B cell (primary cell): ENCODE measurements at regions not wholly inside any gene's neighbourhood (a gene's known extent, or its start where the extent isn't known, plus 50 kb on each side); places are given as distances from the start of the nearest gene placed in this dataset.

Experiments
- ATAC-seq: fragments of 200-7000 bp; cut with Tn5 transposase; one replicate; pipeline ENCODE4 v1.10.0; 2021; ENCODE audit warnings: low read depth, mild to moderate bottlenecking, moderate number of reproducible peaks, moderate library complexity
- CTCF ChIA-PET: fragments of 350-600 bp; sonication (Branson Sonifier 250); formaldehyde crosslinking; loops from one replicate; lab custom pipeline; 2021; ENCODE audit warnings: antibody characterized with exemption, inconsistent platforms; lab: Charles Lee
- POLR2A ChIA-PET: fragments of 350-600 bp; sonication (Branson Sonifier 250); formaldehyde crosslinking; loops from one replicate; lab custom pipeline; 2021; ENCODE audit warnings: antibody characterized with exemption; lab: Charles Lee
- DNase-seq: peaks from one replicate; pipeline ENCODE4 v3.0.0; 2013
- H2AFZ ChIP-seq: 2 replicates; pipeline ENCODE4 v1.6.1; 2012; ENCODE audit warnings: mild to moderate bottlenecking, low read depth, low read length; ENCODE audit not compliant: insufficient read depth, poor library complexity, severe bottlenecking
- H3K27ac ChIP-seq, 2 donors: 1 replicate in 1 of 2; 2 replicates in 1 of 2; pipeline ENCODE4 v1.5.1; 2012 to 2013; ENCODE audit warnings: low read length in 2 of 2, mild to moderate bottlenecking in 2 of 2, moderate library complexity in 1 of 2
- H3K27me3 ChIP-seq, 4 experiments: fragments of 200-600 bp in 1 of 4; sonication (generic) in 1 of 4; replicated peaks in 1 of 4; 1 replicate in 2 of 4; 2 replicates in 2 of 4; pipeline versions ENCODE4 v1.6.1 to v1.7.0; 2013 to 2016; ENCODE audit warnings: low read length in 3 of 4, mild to moderate bottlenecking in 2 of 4, mixed read lengths in 1 of 4, moderate library complexity in 1 of 4; ENCODE audit not compliant: insufficient read depth in 4 of 4, control insufficient read depth in 3 of 4; ENCODE audit errors: control extremely low read depth in 1 of 4
- H3K36me3 ChIP-seq, 2 experiments: replicated peaks in 1 of 2; 1 replicate in 1 of 2; 2 replicates in 1 of 2; pipeline versions ENCODE4 v1.6.1 to v1.7.1; 2013; ENCODE audit warnings: low read length in 1 of 2; ENCODE audit not compliant: insufficient read depth in 2 of 2, control insufficient read depth in 1 of 2; ENCODE audit errors: control extremely low read depth in 1 of 2, extremely low read depth in 1 of 2
- H3K4me1 ChIP-seq, 2 donors: fragments of 200-600 bp in 1 of 2; sonication (generic) in 1 of 2; 1 replicate in 1 of 2; 2 replicates in 1 of 2; pipeline versions ENCODE4 v1.5.1 to v1.6.1; 2013 to 2017; ENCODE audit warnings: low read length in 2 of 2; ENCODE audit not compliant: control insufficient read depth in 2 of 2, insufficient read depth in 2 of 2
- H3K4me2 ChIP-seq: replicated peaks from 2 replicates; pipeline ENCODE3; 2012; ENCODE audit warnings: mild to moderate bottlenecking, low read depth, low read length; ENCODE audit not compliant: poor library complexity, severe bottlenecking
- H3K4me3 ChIP-seq, 5 experiments: fragments of 200-600 bp in 1 of 5; sonication (generic) in 1 of 5; 1 replicate in 3 of 5; 2 replicates in 2 of 5; pipeline versions ENCODE4 v1.5.1 to v1.7.0; 2011 to 2016; ENCODE audit warnings: low read length in 4 of 5, mild to moderate bottlenecking in 4 of 5, low read depth in 2 of 5, control low read depth in 1 of 5, moderate library complexity in 1 of 5; ENCODE audit not compliant: insufficient read depth in 1 of 5; ENCODE audit errors: control extremely low read depth in 1 of 5, extremely low read depth in 1 of 5
- H3K79me2 ChIP-seq: fragments of 200-600 bp; sonication (generic); one replicate; pipeline ENCODE4 v1.6.0; 2016; ENCODE audit warnings: low read length; ENCODE audit not compliant: control insufficient read depth, insufficient read depth
- H3K9ac ChIP-seq: fragments of 200-600 bp; sonication (generic); 2 replicates; pipeline ENCODE4 v1.6.1; 2017; ENCODE audit warnings: mild to moderate bottlenecking, low read length, moderate library complexity
- H3K9me3 ChIP-seq, 3 donors: one replicate each; pipeline versions ENCODE4 v1.6.1 to v1.7.1; 2013; ENCODE audit warnings: low read length in 2 of 3; ENCODE audit not compliant: control insufficient read depth in 2 of 3, insufficient read depth in 1 of 3; ENCODE audit errors: control extremely low read depth in 1 of 3
- H4K20me1 ChIP-seq: 2 replicates; pipeline ENCODE4 v1.6.0; 2012; ENCODE audit warnings: mild to moderate bottlenecking, low read length; ENCODE audit not compliant: insufficient read depth, control insufficient read depth, poor library complexity, severe bottlenecking
- H3K27ac Mint-ChIP-seq: one replicate; pipeline ENCODE4 v1.8.0; 2021; ENCODE audit warnings: mixed read lengths
- H3K27me3 Mint-ChIP-seq: one replicate; pipeline ENCODE4 v1.8.0; 2021; ENCODE audit warnings: mixed read lengths
- H3K4me1 Mint-ChIP-seq: one replicate; pipeline ENCODE4 v1.8.0; 2021; ENCODE audit warnings: mixed read lengths
- H3K4me3 Mint-ChIP-seq: one replicate; pipeline ENCODE4 v1.8.0; 2021; ENCODE audit warnings: mixed read lengths
- H3K9me3 Mint-ChIP-seq: one replicate; pipeline ENCODE4 v1.8.0; 2022; ENCODE audit warnings: mixed read lengths; ENCODE audit not compliant: insufficient read depth
- CTCF ChIP-seq: fragments of 200-600 bp; IDR thresholded peaks from one replicate; pipeline ENCODE4 v1.8.0; 2022; ENCODE audit warnings: antibody characterized with exemption, mild to moderate bottlenecking
- EZH2 ChIP-seq: IDR thresholded peaks from 2 replicates; pipeline ENCODE4 v1.6.1; 2012; ENCODE audit warnings: borderline replicate concordance, low read depth, mild to moderate bottlenecking, moderate library complexity, low read length; ENCODE audit not compliant: insufficient read depth, poor library complexity, severe bottlenecking
- WGBS: methylation state at CpG from one replicate; pipeline ENCODE4 v1.1.5; 2013; ENCODE audit warnings: missing lambda C conversion rate; ENCODE audit not compliant: insufficient coverage; 5-methylcytosine and 5-hydroxymethylcytosine counted together
- intact Hi-C: fragments of 100-400 bp; cut with micrococcal nuclease; formaldehyde crosslinking; loops from one replicate; pipeline ENCODE4 v1.10.0; 2022

- H3K9me3 Mint-ChIP-seq: no peaks in the 10 kb centered on the region
- WGBS: 94% methylated on average over 5 of the region's 5 CpGs
- CTCF ChIA-PET: no interaction called here
These were observed 424.9 kb upstream of the IRX4 start for GRCh38 chr5:2307631-2308030.

GRCh38 chr5:2306711-2307110, 424.0 kb upstream of the IRX4 start:
- WGBS: 82% methylated on average over 3 of the region's 6 CpGs
- no peaks in the 10 kb centered on the region for H3K27me3 Mint-ChIP-seq

More at GRCh38 chr5:2307631-2308030, 424.9 kb upstream of the IRX4 start:
- H3K27me3 ChIP-seq: no peaks in the 10 kb centered on the region
- no peaks in the 10 kb centered on the region for H3K79me2 ChIP-seq
- H4K20me1 ChIP-seq: no peaks in the 10 kb centered on the region
- H3K9me3 ChIP-seq: peaks cover 0 to 11% (median 0%) of the 10 kb centered on the region in 3 donors
- H3K9ac ChIP-seq: no peak overlapping the region
- no peaks in the 10 kb centered on the region for H3K4me1 Mint-ChIP-seq
- POLR2A ChIA-PET: no interaction called here
- H3K36me3 ChIP-seq: no peaks in the 10 kb centered on the region
- no peaks in the 10 kb centered on the region for H3K27me3 Mint-ChIP-seq
- H3K4me3 ChIP-seq: no peak overlapping the region
- no peak overlapping the region for H3K4me2 ChIP-seq
- intact Hi-C loops: no loop called here
- no peak for DNase-seq
- H3K4me1 ChIP-seq: no peaks in the 10 kb centered on the region
- H3K27ac Mint-ChIP-seq: no peak overlapping the region
- H2AFZ ChIP-seq: no peak overlapping the region
- ATAC-seq: no peak
- H3K27ac ChIP-seq: no peak overlapping the region
- no peak overlapping the region for H3K4me3 Mint-ChIP-seq
- TF ChIP-seq CTCF: no peak
- TF ChIP-seq EZH2: no peak

More at GRCh38 chr5:2306711-2307110, 424.0 kb upstream of the IRX4 start:
- Mint-ChIP-seq H3K4me3 (no peak overlapping the region), H3K4me1 (no peaks in the 10 kb centered on the region), H3K27ac (no peak overlapping the region), H3K9me3 (no peaks in the 10 kb centered on the region)
- H3K27ac ChIP-seq: no peak overlapping the region
- no peaks in the 10 kb centered on the region for H3K4me1 ChIP-seq
- no peaks in the 10 kb centered on the region for H3K27me3 ChIP-seq
- no peak for DNase-seq
- intact Hi-C loops: no loop called here
- CTCF ChIA-PET: no interaction called here
- no peaks in the 10 kb centered on the region for H3K79me2 ChIP-seq
- H3K4me3 ChIP-seq: no peak overlapping the region
- H2AFZ ChIP-seq: no peak overlapping the region
- no peak overlapping the region for H3K4me2 ChIP-seq
- no peaks in the 10 kb centered on the region for H3K36me3 ChIP-seq
- H3K9me3 ChIP-seq: peaks cover 0 to 18% (median 0%) of the 10 kb centered on the region in 3 donors
- no peak overlapping the region for H3K9ac ChIP-seq
- TF ChIP-seq EZH2 (no peak), CTCF (no peak)
- H4K20me1 ChIP-seq: no peaks in the 10 kb centered on the region
- ATAC-seq: no peak
- POLR2A ChIA-PET: no interaction called here
